Ishikawa (cell line): ENCODE measurements at regions not wholly inside any gene's neighbourhood (a gene's known extent, or its start where the extent isn't known, plus 50 kb on each side); places are given as distances from the start of the nearest gene placed in this dataset.

Source experiments
- CEBPB ChIP-seq: IDR thresholded peaks from 2 replicates; pipeline ENCODE4 v1.6.1; 2012
- EP300 ChIP-seq: IDR thresholded peaks from 2 replicates; pipeline ENCODE4 v1.6.1; 2012; ENCODE audit warnings: borderline replicate concordance
- FOXM1 ChIP-seq: IDR thresholded peaks from 2 replicates; pipeline ENCODE4 v1.6.1; 2012; ENCODE audit warnings: low read depth, borderline replicate concordance
- RAD21 ChIP-seq: IDR thresholded peaks from 2 replicates; pipeline ENCODE4 v1.6.1; 2012; ENCODE audit warnings: low read depth
- TEAD4 ChIP-seq: IDR thresholded peaks from 2 replicates; pipeline ENCODE4 v1.6.1; 2012
- TF ChIP-seq, protein P1 (sequence below): IDR thresholded peaks from 2 replicates; pipeline ENCODE4 v1.6.1; 2012; ENCODE audit warnings: low read depth, mild to moderate bottlenecking

- TF ChIP-seq TEAD4 (no peak), RAD21 (no peak), EP300 (no peak), FOXM1 (no peak), CEBPB (no peak)
- TF ChIP-seq, protein P1, sequence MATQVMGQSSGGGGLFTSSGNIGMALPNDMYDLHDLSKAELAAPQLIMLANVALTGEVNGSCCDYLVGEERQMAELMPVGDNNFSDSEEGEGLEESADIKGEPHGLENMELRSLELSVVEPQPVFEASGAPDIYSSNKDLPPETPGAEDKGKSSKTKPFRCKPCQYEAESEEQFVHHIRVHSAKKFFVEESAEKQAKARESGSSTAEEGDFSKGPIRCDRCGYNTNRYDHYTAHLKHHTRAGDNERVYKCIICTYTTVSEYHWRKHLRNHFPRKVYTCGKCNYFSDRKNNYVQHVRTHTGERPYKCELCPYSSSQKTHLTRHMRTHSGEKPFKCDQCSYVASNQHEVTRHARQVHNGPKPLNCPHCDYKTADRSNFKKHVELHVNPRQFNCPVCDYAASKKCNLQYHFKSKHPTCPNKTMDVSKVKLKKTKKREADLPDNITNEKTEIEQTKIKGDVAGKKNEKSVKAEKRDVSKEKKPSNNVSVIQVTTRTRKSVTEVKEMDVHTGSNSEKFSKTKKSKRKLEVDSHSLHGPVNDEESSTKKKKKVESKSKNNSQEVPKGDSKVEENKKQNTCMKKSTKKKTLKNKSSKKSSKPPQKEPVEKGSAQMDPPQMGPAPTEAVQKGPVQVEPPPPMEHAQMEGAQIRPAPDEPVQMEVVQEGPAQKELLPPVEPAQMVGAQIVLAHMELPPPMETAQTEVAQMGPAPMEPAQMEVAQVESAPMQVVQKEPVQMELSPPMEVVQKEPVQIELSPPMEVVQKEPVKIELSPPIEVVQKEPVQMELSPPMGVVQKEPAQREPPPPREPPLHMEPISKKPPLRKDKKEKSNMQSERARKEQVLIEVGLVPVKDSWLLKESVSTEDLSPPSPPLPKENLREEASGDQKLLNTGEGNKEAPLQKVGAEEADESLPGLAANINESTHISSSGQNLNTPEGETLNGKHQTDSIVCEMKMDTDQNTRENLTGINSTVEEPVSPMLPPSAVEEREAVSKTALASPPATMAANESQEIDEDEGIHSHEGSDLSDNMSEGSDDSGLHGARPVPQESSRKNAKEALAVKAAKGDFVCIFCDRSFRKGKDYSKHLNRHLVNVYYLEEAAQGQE, result no peak
Measured at GRCh38 chr13:39960191-39960590, 304.7 kb downstream of the COG6 start.
